CD4-positive, alpha-beta T cell treated with Interleukin-2 at 100 ng/mL for 4 hours (primary cell): ENCODE measurements at regions not wholly inside any gene's neighbourhood (a gene's known extent, or its start where the extent isn't known, plus 50 kb on each side); places are given as distances from the start of the nearest gene placed in this dataset.
"Not testable (repeated sequence)": the region's sequence is repeated elsewhere in the genome, so short reads cannot be mapped to it uniquely, and the experiment has no call there.

Experiments
- DNase-seq: peaks from one replicate; pipeline ENCODE4 v3.0.0-alpha.2; 2020; ENCODE audit warnings: low spot score

GRCh38 chr6:21742238-21742660, 148.7 kb downstream of the SOX4 start:
- DNase-seq: no peak

GRCh38 chr6:21744331-21744730, 150.8 kb downstream of the SOX4 start:
- DNase-seq: no peak

GRCh38 chr6:21745543-21746337, 152.2 kb downstream of the SOX4 start:
- no peak for DNase-seq

- DNase-seq: no peak
Measured at GRCh38 chr6:21747441-21747840, 153.9 kb downstream of the SOX4 start.

GRCh38 chr6:21748343-21749056, 154.9 kb downstream of the SOX4 start:
- DNase-seq: no peak

GRCh38 chr6:21749754-21750153, 156.2 kb downstream of the SOX4 start:
- DNase-seq: no peak

- DNase-seq: no peak
Measured at GRCh38 chr6:21750575-21750974, 157.0 kb downstream of the SOX4 start.

GRCh38 chr6:21751608-21752007, 158.1 kb downstream of the SOX4 start:
- DNase-seq: no peak

GRCh38 chr6:21752054-21752811, 158.7 kb downstream of the SOX4 start:
- no peak for DNase-seq

GRCh38 chr6:21753241-21754108, 159.9 kb downstream of the SOX4 start:
- DNase-seq: no peak

GRCh38 chr6:21754891-21755290, 161.3 kb downstream of the SOX4 start:
- DNase-seq: no peak

- DNase-seq: no peak
Measured at GRCh38 chr6:21756487-21756886, 162.9 kb downstream of the SOX4 start.

GRCh38 chr6:21757392-21757791, 163.8 kb downstream of the SOX4 start:
- DNase-seq: not testable (repeated sequence)

- DNase-seq: no peak
Measured at GRCh38 chr6:21759721-21760120, 166.2 kb downstream of the SOX4 start.

- DNase-seq: not testable (repeated sequence)
Measured at GRCh38 chr6:21761053-21761730, 167.6 kb downstream of the SOX4 start.

GRCh38 chr6:21764989-21765388, 171.4 kb downstream of the SOX4 start:
- no peak for DNase-seq

GRCh38 chr6:21767891-21768648, 174.5 kb downstream of the SOX4 start:
- DNase-seq: no peak

- no peak for DNase-seq
Measured at GRCh38 chr6:21769405-21769861, 175.9 kb downstream of the SOX4 start.

- no peak for DNase-seq
Measured at GRCh38 chr6:21769968-21770367, 176.4 kb downstream of the SOX4 start.

GRCh38 chr6:21771626-21772320, 178.2 kb downstream of the SOX4 start:
- no peak for DNase-seq
